ENCODE measurements at regions not wholly inside any gene's neighbourhood (a gene's known extent, or its start where the extent isn't known, plus 50 kb on each side); places are given as distances from the start of the nearest gene placed in this dataset.

DNA sequence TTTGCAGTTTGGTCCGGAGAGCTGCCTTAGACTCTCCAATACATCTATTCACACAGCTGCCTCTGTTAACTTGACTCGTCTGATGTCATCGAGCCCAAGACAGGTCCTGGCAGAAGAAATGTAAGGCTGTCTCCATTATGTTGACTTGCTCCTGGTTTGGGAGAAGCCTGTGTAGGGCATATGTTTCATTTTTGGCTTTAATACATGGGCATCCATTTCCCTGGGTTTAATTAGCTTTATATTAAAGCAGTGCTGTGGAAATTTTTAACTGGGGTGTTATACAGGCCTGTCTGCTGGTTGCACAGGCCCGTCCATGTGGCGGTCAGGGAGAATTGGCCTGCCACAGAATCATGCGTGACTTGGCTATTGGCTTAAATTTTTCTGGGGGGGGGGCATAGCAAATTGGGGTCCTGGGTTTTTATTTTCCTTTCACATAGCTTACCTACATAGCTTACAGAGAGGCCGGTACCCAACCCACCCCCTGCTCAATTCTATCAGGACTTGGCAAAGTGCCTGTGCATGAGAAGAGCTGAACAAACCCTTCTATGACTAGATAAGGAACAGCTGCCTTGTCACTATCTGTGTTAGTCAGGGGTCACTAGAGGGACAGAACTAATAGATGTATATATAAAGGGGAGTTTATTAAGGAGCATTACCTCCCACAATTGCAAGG is 123.5 kb upstream of the WDR1 start:
- no peaks in the 10 kb centered on the region for H3K36me3 Mint-ChIP-seq (ENCODE audit: low read depth)
- H3K4me3 Mint-ChIP-seq (ENCODE audit: unreplicated experiment) = no peak overlapping the region
- TF ChIP-seq CTCF (IDR thresholded peaks at IDR 0.05) = no peak
- DNase-seq (ENCODE audit: low spot score) = no peak
- peaks cover 18% of the 10 kb centered on the region for H3K27me3 Mint-ChIP-seq (ENCODE audit: low read depth)
- no peaks in the 10 kb centered on the region for H3K9me3 Mint-ChIP-seq (ENCODE audit: low read depth)
- H3K27ac Mint-ChIP-seq (ENCODE audit: unreplicated experiment) = no peak overlapping the region
- no peaks in the 10 kb centered on the region for H3K4me1 Mint-ChIP-seq (ENCODE audit: low read depth)

DNA sequence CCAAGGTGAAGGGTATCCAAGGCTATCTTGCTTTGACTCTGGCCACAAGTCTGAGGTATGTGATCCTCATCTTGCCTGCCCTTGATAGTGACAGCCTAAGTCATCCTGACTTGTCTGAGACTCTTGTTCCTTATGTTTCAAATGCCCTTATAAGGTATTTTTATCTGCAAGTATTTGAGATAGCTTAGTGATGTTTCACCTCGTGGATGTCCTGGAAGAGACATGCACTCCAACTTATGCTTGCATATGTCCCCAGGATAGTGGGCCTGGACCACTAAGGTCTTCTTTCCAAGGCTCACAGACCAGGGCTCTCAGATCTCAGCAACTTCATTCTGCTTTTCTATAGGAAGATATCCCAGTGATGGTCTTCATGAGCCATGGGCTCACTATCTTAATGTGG is 120.5 kb upstream of the WDR1 start:
- TF ChIP-seq CTCF (IDR thresholded peaks at IDR 0.05) = no peak
- DNase-seq (ENCODE audit: low spot score) = no peak
- H3K4me1 Mint-ChIP-seq (ENCODE audit: low read depth) = no peaks in the 10 kb centered on the region
- H3K27me3 Mint-ChIP-seq (ENCODE audit: low read depth) = peaks cover 13% of the 10 kb centered on the region
- H3K27ac Mint-ChIP-seq (ENCODE audit: unreplicated experiment) = no peak overlapping the region
- no peaks in the 10 kb centered on the region for H3K36me3 Mint-ChIP-seq (ENCODE audit: low read depth)
- no peaks in the 10 kb centered on the region for H3K9me3 Mint-ChIP-seq (ENCODE audit: low read depth)
- H3K4me3 Mint-ChIP-seq (ENCODE audit: unreplicated experiment) = no peak overlapping the region

GRCh38 chr4:10232114-10232513 is 115.5 kb upstream of the WDR1 start:
- H3K4me3 Mint-ChIP-seq (ENCODE audit: unreplicated experiment) = no peak overlapping the region
- TF ChIP-seq CTCF (IDR thresholded peaks at IDR 0.05) = no peak
- H3K36me3 Mint-ChIP-seq (ENCODE audit: low read depth) = no peaks in the 10 kb centered on the region
- no peaks in the 10 kb centered on the region for H3K4me1 Mint-ChIP-seq (ENCODE audit: low read depth)
- H3K9me3 Mint-ChIP-seq (ENCODE audit: low read depth) = peaks cover 2% of the 10 kb centered on the region
- no peak for DNase-seq (ENCODE audit: low spot score)
- H3K27me3 Mint-ChIP-seq (ENCODE audit: low read depth) = peaks cover 6% of the 10 kb centered on the region
- no peak overlapping the region for H3K27ac Mint-ChIP-seq (ENCODE audit: unreplicated experiment)

- Mint-ChIP-seq H3K9me3 (ENCODE audit: low read depth) (peaks cover 2% of the 10 kb centered on the region), H3K27me3 (ENCODE audit: low read depth) (peaks cover 2% of the 10 kb centered on the region), H3K4me1 (ENCODE audit: low read depth) (no peaks in the 10 kb centered on the region), H3K4me3 (ENCODE audit: unreplicated experiment) (no peak overlapping the region), H3K36me3 (ENCODE audit: low read depth) (no peaks in the 10 kb centered on the region), H3K27ac (ENCODE audit: unreplicated experiment) (no peak overlapping the region)
- DNase-seq (ENCODE audit: low spot score) = no peak
- no peak for TF ChIP-seq CTCF (IDR thresholded peaks at IDR 0.05)
These were observed 110.2 kb upstream of the WDR1 start for GRCh38 chr4:10226756-10227155.

DNA sequence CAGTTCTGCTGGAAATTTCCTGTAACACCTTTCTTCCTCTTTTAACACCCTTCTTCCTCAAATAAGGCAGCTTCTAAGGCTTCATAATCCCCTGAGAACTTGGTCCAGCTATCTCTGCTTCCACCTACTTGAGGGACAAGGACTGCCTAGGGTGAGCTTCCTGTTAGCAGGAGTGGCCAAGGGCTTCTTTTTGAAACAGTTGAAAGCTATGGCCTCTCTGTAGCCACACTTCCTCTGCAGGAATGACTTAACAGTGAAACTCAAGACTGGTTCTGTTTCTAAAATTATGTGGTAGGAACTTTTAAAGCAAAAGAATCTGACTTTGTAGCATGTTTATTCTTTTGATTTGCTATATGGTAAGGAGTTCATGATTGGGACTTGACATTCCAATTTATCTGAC is 108.5 kb upstream of the WDR1 start:
- Mint-ChIP-seq H3K36me3 (ENCODE audit: low read depth) (no peaks in the 10 kb centered on the region), H3K4me3 (ENCODE audit: unreplicated experiment) (no peak overlapping the region), H3K9me3 (ENCODE audit: low read depth) (peaks cover 2% of the 10 kb centered on the region), H3K27ac (ENCODE audit: unreplicated experiment) (no peak overlapping the region), H3K27me3 (ENCODE audit: low read depth) (no peaks in the 10 kb centered on the region), H3K4me1 (ENCODE audit: low read depth) (no peaks in the 10 kb centered on the region)
- DNase-seq (ENCODE audit: low spot score) = no peak
- TF ChIP-seq CTCF (IDR thresholded peaks at IDR 0.05) = no peak

Data from chondrocyte (in vitro differentiated cells).